HG03565 (cell line): ENCODE measurements at regions not wholly inside any gene's neighbourhood (a gene's known extent, or its start where the extent isn't known, plus 50 kb on each side); places are given as distances from the start of the nearest gene placed in this dataset.
"Not testable (repeated sequence)": the region's sequence is repeated elsewhere in the genome, so short reads cannot be mapped to it uniquely, and the experiment has no call there.

Experiments
- ATAC-seq: cut with Tn5 transposase; IDR thresholded peaks from one replicate; pipeline ENCODE4 v1.9.1; 2021; ENCODE audit warnings: mild to moderate bottlenecking, moderate library complexity; ENCODE audit not compliant: unreplicated experiment

- ATAC-seq: no peak
Observed at GRCh38 chrX:50967736-50968135, 57.2 kb downstream of the BMP15 start.

- not testable (repeated sequence) for ATAC-seq
Observed at GRCh38 chrX:50968871-50969635, 58.5 kb downstream of the BMP15 start.

- no peak for ATAC-seq
Observed at GRCh38 chrX:50971395-50971794, 60.9 kb downstream of the BMP15 start.

GRCh38 chrX:50973199-50973598 is 62.7 kb downstream of the BMP15 start:
- no peak for ATAC-seq

- no peak for ATAC-seq
Observed at GRCh38 chrX:50978920-50979682, 68.6 kb downstream of the BMP15 start.

GRCh38 chrX:50980251-50980650 is 69.7 kb downstream of the BMP15 start:
- no peak for ATAC-seq

- ATAC-seq: no peak
Observed at GRCh38 chrX:50988649-50989048, 78.1 kb downstream of the BMP15 start.

- no peak for ATAC-seq
Observed at GRCh38 chrX:50996930-50997329, 86.4 kb downstream of the BMP15 start.

- ATAC-seq: not testable (repeated sequence)
Observed at GRCh38 chrX:51000384-51000783, 89.8 kb downstream of the BMP15 start.

- ATAC-seq: not testable (repeated sequence)
Observed at GRCh38 chrX:51001733-51002632, 91.4 kb downstream of the BMP15 start.

- no peak for ATAC-seq
Observed at GRCh38 chrX:51006064-51006463, 95.5 kb downstream of the BMP15 start.

GRCh38 chrX:51024106-51024696 is 113.7 kb downstream of the BMP15 start:
- ATAC-seq: peak; percentile 59

GRCh38 chrX:51026862-51027261 is 116.3 kb downstream of the BMP15 start:
- no peak for ATAC-seq

GRCh38 chrX:51035746-51036145 is 125.2 kb downstream of the BMP15 start:
- ATAC-seq: no peak

GRCh38 chrX:51047950-51048349 is 137.4 kb downstream of the BMP15 start:
- no peak for ATAC-seq

GRCh38 chrX:51053741-51054140 is 143.2 kb downstream of the BMP15 start:
- ATAC-seq: no peak

- no peak for ATAC-seq
Observed at GRCh38 chrX:51098046-51098445, 187.5 kb downstream of the BMP15 start.

- not testable (repeated sequence) for ATAC-seq
Observed at GRCh38 chrX:51119058-51119926, 208.8 kb downstream of the BMP15 start.

- ATAC-seq: not testable (repeated sequence)
Observed at GRCh38 chrX:51125743-51126142, 206.9 kb upstream of the NUDT10 start.
